ENCODE measurements at regions not wholly inside any gene's neighbourhood (a gene's known extent, or its start where the extent isn't known, plus 50 kb on each side); places are given as distances from the start of the nearest gene placed in this dataset.

DNA sequence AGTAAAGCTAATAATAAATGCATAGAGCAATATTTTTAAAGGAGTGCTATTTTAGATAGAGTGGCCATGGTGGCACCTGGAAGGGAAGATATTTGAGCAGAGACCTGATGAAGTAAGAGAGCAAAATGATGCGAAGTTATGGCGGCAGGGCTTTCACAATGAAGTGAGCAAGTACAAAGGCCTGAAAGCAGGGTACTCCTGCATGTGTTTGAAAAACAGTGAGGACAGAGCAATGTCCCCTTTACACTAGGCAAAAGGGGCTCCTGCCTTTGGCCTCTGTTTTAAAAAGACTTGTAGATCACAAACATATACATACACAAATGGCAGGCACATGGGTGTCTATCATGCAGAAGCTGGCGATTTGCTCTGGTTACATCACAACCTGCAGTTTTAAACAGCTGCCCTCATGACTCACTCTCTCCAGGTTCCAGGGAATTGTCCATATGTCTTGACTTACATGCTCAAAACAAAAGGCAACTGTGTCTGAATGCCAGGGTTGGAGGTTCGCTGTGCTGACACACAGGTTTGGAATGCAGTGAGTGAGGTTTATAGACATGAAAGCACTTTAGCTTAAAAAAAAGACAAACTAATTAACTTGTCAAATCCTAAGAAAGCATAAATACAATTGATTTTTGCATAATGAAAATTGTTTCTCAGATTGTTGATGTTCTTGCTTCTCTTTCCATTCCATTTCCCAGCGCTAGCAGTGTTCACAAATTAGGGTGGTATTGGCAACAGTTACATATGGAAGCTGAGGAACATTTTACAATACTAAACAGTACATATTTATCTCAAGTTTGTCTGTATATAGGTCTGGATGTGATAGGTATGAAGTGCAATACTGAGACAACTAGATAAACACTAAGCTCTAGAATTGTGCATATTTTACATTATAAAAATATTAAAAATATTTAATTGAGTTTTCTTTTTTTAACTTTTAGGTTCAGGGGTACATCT is 313.9 kb downstream of the BARHL2 start:
- DNase-seq = peak in 2 of 3 experiments; percentile 19 to 64

DNA sequence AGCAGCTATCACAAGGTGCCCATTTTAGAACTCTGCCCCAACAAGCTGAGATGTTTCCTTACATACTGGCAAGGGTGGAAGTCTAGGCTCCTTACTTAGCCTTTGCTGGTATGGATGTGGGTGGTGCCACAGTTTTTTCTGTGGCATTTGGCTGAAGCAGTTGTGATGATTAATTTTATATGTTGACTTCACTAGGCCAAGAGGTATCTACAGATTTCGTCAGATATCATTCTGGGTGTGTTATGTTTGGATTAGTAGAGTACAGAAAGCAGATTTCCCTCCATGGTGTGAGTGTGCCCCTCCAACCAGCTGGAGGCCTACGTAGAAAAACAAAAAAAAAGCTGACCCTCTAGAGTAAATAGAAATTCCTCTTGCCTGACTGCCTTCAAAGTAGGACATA is 317.0 kb downstream of the BARHL2 start:
- no peak for DNase-seq

DNA sequence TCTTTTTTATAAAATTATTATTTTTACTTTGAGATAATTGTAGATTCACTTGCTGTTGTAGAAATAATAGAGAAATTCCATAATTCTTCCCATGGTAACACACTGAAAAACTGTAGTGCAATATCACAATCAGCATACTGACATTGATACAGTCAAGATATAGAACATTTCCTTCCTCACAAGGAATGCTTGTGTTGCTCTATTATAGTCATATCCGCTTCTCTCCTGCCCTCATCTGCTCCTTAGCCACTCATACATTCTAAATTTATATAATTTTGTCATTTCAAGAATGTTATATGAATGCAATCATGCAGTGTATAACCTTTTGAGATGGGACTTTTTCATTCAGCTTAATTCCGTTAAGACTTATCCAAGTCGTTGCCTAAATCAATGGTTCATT is 320.2 kb downstream of the BARHL2 start:
- no peak for DNase-seq

DNA sequence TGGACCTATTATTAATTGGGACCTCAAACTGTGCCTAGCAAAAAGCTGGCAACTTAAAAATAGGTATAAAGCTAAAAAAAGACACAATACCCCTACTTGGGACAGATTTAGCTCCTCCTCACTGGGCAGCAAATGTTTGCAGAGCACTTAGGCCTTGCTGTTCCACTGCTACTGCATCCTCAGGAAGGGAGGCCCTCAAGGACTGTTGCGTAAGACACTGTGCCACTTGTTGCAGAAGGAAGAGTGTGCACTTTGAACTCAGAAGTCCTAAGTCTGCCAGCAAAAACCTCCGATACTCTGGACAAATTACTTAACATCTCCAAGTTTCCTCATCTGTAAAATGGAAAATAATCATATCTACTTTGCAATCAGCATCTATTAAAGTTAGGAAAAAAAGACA is 322.9 kb downstream of the BARHL2 start:
- DNase-seq = no peak

DNA sequence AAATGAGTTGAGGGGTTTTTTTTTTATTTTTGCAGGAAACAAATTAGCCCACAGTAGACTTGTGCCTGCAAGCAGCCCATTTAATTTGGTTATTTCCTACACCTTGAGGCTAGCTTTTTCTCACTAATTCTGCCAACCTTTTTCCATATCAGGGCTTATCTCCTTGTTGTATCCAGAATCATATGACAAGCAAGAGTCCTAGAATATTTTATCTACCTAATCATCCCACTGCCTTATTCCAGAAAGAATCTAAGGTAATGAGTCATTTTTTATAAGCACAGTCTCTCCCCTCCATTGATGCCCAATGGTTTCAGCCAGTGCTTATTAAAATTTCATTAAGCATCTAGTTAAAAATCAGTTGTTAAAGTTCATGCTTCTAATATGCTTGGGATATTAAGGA is 324.1 kb downstream of the BARHL2 start:
- DNase-seq = no peak

DNA sequence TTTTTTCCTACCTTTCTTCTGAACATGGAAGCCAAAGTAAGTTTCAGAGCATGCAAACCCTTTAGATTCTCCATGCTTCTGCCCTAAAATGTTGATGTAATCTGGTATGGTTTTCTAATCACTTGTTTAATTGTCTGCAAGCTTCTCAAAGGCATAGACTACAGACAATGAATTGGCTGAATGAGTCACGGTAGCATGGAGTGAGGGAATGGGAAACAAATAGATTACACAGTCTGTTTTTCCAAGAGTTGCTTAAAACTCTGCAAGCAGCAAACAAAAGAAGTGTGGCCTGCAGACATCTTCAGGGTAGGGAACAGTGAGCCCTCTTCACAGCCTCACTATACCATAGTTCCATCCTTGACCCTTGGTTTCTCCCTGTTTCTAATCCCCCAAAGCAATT is 326.0 kb downstream of the BARHL2 start:
- no peak for DNase-seq

DNA sequence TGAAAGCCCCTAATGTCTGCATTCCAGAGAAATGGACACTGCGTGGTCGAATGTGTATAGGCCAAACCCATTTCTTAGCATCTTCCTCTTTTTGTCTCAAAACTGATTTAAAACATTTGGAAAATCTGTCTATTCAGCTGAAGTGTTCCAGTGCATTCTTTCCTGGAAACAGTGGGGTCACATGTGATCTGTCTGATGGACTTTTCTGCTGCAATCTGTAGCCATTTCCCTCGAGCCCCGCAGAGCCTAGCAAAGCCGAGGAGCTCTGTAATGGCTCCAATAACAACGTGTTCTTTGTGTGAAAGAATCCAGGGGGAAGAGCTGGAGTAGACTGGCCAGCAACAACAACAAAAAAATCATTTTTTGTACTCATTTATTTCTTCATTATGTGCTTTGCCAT is 329.3 kb downstream of the BARHL2 start:
- no peak for DNase-seq

DNA sequence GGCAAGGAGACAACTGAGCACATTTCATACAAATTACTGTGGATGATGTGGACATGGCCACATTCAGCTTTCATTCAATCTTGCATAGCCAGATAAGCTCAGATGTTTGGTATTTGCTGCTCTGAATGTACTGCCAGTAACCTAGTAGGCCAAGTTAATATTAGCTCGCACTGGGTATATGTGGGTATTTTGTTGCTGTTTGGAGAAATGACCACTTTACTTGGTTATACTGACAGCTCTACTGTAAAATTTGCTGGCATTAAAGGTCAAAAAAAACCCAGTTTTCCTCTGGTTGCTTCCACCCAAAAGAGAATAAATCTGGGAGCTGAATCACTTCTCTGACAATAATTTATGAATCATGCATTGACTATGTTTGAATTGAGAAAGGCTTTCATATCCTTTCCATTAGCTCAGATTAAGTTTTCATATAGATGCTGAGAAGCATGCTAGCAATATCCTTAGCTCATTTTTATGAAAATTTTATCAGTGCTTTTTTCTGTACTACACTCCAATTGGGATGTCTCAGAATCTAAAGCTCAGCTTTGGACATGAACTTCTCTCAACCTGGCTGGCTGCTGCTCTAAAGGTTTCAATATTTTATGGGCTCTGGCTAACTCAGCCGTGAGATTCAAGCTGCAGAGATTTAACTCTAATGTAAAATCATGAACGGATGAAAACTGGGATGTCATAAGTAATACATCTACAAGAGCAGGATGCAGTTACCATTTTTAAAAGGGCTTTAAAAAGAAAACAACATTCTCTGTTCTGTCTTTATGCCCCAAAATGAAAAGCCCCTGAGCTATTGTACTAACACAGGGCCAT is 330.0 kb downstream of the BARHL2 start:
- no peak for DNase-seq

DNA sequence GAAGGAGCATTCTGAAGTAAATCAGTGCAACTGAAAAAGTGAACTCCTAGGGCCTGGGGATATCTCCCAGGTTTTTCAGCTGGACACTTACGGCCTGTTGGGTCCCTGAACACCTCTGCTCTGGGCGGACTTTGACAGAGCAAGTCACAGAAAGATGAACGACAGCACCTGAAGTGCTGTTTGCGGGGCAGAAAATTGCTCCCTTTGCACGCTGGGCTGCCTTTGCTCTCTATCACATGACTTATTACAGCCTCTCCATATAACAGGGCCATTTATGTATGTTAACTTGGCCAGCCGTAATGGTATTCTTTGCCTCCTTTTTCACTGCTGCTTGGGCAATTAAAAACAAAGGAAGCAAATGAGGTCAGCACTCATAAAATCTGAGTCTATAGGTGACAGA is 332.9 kb downstream of the BARHL2 start:
- DNase-seq = peak; percentile 35 to 75 (median 67)

DNA sequence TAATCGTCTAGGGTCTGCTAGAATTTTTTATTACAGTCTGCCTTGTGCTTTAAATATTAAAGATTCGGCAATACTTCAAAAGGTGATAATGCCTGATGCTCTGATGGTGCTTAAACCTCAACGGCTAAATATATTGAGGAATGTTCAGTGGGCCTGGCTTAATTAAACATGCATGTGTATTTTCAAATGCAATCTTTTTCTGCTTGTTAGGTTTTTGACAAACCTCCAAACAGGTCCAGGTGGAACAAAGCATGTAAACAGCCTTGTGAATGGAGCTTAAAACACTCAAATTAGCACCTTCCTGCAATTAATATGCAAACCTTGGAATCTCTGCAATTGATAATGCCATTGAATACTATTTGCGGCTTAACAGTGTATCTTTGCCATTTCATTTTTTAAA is 334.9 kb downstream of the BARHL2 start:
- DNase-seq = no peak

DNA sequence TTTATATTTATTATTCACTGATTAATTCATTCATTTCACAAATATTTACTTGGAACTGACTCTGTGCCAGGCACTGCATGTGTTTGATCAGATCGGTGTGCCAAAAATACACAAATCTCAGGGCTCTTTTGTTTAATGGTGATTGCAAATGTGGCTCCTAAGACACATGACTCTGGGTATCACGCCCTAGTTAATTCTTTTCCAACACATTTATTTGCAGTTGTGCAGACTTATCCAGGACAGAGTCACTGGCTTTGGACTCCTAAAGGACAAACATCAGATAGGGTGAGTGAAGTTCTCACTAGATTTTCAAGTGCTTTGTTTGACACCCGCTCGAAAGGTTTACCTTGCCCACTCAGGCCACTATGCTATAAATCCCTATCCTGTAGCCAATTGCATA is 335.5 kb downstream of the BARHL2 start:
- peak in 1 of 3 experiments; percentile 19 for DNase-seq

DNA sequence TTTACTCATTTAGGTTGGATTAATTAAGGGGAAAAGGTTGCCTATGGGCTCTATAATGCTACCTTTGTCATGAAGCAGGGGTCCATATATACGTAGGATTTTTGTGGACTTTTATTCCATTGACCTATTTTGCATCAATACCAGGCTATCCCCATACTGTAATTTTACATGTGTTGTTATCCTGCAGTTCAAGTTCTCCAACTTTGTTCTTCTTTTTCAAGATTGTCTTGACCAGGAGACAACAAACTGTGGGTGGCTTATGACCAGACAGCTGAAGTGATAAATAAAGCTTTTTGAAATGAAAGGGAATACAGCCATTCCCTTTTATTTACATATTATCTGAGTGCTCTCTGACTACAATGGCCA is 345.7 kb downstream of the BARHL2 start:
- DNase-seq = peak in 2 of 3 experiments; percentile 16 to 63

DNA sequence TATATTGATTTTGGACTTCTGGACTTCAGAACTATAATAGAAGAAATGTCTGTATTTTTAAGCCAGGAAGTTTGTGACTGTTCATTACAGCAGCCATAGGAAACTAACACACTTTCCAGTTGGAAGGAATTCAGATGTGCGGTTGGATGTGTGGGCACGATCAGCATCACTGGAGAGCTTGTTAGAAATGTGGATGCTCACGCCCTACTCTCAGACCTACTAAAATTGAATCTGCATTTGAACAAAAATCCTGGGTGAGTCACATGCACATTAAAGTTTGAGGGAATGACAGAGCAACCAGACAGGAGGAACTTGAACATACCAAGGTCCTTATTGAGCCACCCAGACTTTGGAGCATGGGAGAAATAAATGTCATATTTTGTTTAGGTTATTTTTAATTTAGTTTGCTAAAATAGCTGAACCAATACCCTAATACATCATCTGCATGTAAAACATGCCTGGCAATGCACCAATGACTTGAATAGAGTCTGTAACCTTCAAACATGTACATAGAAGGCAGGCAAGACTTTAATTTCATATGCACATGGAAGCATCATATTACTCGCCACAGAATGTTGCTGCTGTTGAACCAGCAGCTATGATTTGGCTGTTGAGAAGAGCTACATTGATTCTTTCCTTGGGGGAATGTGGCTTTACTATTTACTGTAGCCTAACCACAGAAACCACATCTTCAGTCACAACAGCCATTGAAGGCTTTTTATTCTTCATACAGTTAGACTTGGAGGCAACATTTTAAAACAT is 346.2 kb downstream of the BARHL2 start:
- DNase-seq = peak in 1 of 3 experiments; percentile 87

DNA sequence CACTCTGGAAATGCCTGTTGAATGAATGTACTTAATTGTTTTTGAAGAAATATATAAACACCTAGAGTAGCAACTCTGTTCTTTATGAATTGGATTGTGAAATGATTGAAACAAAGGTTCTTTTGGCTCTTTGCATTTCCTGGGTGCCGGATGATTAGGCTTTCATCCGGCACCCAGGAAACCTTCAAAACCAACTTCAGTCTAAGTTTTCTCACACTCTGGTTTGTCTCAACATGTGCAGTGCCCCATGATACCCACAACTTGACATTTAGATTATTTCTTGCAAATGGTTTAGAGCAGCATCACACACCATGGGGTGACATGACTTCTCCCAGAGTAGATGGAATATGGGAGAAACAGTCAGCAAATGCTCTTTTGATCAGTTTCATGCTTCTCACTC is 354.9 kb downstream of the BARHL2 start:
- DNase-seq = no peak

DNA sequence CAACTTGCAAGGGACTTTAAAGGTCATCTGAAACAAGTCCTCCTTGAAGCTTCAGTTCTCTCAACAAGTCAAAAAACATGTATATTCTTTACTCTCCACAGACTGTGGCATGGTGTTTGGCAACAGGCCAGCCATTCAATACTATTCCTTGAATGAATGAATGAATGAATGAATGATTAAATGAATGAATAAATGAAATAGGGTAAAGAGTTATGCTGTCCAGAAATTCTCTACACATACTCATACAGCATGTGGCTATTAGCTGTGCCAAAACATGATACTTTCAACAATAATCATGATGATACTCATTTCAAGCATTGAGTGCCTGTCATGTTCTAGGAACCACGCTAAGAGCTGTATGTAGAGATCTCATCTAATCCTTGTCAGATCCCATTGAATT is 356.1 kb downstream of the BARHL2 start:
- DNase-seq = no peak

DNA sequence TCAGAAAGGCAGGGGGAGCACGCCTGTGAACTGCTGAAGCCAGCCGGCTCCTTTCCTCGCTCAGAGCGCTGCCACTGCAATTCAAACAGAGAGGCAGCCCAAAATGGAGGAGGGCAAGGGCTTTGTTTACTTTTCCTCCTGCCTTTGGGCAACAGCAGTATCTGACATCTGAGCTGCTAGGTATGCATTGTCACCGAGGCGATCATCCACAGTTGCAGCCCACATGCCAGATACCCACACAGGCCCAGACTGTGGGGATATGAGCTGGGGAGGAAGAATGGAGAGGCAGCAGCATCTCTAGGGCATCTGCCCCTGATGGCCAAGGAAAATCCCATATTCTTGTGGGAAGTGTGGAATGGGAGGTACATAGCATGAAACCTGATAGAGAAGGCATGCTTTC is 357.1 kb downstream of the BARHL2 start:
- no peak for DNase-seq

DNA sequence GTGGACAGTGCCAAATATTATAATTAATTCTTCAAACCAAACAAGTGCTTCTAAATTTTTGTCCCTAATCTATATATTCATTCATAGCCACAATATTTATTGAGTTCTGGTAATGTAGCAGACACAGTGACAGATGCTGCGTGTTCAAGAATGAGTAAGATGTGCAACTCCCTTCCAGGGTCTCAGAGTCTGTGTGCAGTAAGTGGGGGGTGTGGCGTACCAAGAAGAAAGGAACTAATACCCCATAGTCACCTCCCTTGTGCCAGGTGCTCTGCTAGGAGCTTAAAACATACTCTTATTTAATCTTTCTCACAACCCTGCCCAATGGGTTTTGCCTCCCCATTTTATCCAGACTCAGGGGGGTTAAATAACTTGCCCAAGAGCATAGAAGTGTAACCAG is 358.7 kb downstream of the BARHL2 start:
- no peak for DNase-seq

DNA sequence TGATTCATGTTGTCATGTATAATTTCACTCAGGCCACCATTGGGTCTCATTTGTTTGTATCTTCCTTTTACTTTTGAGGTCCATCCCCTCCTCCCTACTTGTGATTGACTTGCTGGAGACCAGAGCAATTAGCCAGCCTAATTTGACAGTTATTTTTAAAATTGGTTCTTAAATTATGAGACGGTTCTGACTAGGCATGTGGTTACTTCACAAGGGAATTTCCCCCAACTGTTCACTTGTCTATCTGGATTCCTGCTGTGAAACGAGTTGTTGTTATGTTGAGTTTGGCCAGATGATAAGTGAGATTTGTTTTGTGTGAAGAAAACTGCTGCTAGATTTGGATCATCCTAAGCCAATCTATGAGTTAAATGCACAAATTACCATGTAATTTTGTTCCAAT is 359.1 kb downstream of the BARHL2 start:
- peak in 1 of 3 experiments; percentile 16 for DNase-seq

DNA sequence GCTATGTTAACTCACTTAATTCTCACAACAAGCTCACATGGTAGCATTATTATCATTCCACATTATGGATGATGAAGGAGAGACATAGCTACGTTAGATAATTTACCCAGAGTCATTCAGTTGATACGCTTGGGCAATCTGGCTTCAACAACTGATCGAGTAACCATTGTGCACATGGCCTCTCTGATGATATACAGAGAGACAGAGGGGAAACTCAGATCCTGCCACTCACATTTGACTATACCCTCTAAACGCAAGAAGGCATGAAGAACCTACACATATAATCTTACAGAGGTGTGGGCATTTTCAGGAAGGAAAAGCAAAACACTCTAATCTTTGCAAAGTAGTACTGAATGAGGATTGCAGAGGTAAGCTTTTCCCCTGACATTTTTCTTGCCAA is 360.1 kb downstream of the BARHL2 start:
- no peak for DNase-seq

DNA sequence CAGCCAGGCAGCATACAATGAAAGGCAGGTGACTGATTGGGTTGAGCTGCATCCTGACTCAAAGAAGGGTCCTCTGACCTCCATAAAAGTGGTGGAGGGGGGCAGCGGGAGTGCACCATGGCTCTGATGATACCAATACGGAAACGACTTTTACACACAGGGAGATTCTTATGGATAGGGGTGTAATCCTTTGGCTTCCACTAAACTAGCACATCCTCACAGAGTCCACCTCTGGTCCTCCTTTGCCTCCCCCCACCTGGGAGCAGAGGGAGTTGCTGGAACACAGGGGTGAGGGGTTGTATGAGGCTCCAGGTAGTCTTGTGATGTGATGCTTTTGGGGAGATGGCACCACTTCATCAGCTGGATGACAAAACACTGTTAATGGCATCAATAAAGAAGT is 361.0 kb downstream of the BARHL2 start:
- no peak for DNase-seq

DNA sequence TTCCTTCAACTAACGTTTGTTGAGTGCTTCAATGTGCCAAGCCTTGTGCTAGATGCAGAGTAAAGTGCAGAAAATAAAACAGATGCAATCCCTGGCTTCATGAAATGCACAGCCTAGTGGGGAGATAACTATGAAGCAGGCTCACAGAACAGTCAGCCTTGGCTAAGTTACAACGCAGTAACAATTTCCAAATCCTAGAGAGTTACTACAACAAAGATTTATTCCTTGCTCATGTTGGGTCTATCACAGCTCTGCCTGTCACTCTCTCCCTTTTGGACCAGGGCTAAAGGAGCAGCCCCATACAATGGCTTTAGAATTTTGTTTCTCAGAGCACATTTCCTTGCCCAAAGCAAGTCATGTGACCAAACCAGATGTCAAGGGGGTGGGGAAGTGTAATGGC is 359.8 kb downstream of the ZNF326 start:
- no peak for DNase-seq

DNA sequence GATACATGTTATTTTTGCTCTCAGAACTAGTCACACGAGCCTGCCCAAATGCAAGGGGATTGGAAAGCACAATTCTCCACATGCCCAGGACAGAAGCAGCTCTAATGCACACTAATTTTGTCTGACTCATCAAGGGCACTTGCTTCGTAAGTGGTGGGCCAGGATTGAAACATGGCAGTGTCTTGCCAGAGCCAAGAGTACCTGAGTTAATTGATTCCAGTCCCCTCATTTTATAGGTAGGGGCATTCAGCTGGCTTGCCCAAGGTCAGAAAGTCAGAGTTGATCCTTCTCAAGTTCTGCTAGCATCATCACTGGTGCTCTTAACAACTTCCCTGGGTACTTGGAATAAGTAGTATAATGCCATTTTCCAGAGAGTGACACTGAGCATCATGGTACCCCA is 356.1 kb downstream of the ZNF326 start:
- no peak for DNase-seq

DNA sequence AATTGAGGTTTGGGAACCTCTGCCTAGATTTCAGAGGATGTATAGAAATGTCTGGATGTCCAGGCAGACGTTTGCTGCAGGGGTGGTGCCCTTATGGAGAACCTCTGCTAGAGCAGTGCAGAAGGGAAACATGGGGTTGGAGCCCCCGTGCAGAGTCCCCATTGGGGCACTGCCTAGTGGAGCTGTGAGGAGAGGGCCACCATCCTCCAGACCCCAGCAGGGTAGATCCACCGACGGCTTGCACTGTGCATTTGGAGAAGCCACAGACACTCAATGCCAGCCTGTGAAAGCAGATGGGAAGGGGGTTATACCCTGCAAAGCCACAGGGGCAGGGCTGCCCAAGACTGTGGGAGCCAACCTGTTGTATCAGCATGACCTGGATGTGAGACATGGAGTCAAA is 354.6 kb downstream of the ZNF326 start:
- DNase-seq = no peak

Data from NCI-H1417 (cell line).